K562 (cell line): ENCODE measurements at regions not wholly inside any gene's neighbourhood (a gene's known extent, or its start where the extent isn't known, plus 50 kb on each side); places are given as distances from the start of the nearest gene placed in this dataset.

ENCODE experiments used
- ATAC-seq: fragments of 200-7000 bp; cut with Tn5 transposase; 3 replicates; pipeline ENCODE4 v1.9.1; 2020; ENCODE audit warnings: moderate library complexity
- BruUV-seq: library from RNA; stranded (reverse); fragments of 400-500 nt; replicated peaks from 2 replicates; lab custom pipeline; 2021; lab: Mats Ljungman, UMichigan
- CTCF ChIA-PET: fragments of 300-600 bp; formaldehyde crosslinking; extraction: SDS; loops from one replicate; lab custom pipeline; 2021; ENCODE audit warnings: low intra/inter-chr PET ratio; lab: Yijun Ruan, JAX
- POLR2A ChIA-PET: fragments of 300-600, 350-650 bp; sonication (Branson Sonifier 250); formaldehyde crosslinking; extraction: SDS; loops from one replicate; lab custom pipeline; 2021; ENCODE audit warnings: antibody characterized with exemption, inconsistent platforms; lab: Yijun Ruan, JAX
- DNase-seq, 4 experiments: peaks; one replicate each; pipeline versions ENCODE4 v3.0.0 to v3.0.0-alpha.2; 2011 to 2018; ENCODE audit warnings: low spot score in 3 of 4, mixed read lengths in 3 of 4; ENCODE audit errors: extremely low read depth in 1 of 4
- FAIRE-seq: peaks from 2 replicates; lab custom pipeline; 2011; peaks lifted over from hg19 to GRCh38; lab: Jason Lieb, UNC
- H2AFZ ChIP-seq: 2 replicates; pipeline ENCODE4 v1.6.0; 2011; ENCODE audit warnings: low read depth, low read length, control low read depth, inconsistent platforms
- H3K27ac ChIP-seq: fragments of 200-600 bp; 3 replicates; pipeline ENCODE4 v1.8.0; 2011; ENCODE audit warnings: low read depth, mild to moderate bottlenecking, control low read depth, inconsistent platforms, low read length, moderate library complexity, mixed read lengths; ENCODE audit errors: extremely low read depth
- H3K27me3 ChIP-seq, 2 experiments: fragments of 300-600 bp in 1 of 2; 2 replicates in 1 of 2; 3 replicates in 1 of 2; pipeline versions ENCODE4 v1.6.0 to v1.8.0; 2011; ENCODE audit warnings: inconsistent platforms in 2 of 2, low read length in 2 of 2, mild to moderate bottlenecking in 1 of 2, mixed read lengths in 1 of 2, moderate library complexity in 1 of 2; ENCODE audit not compliant: control insufficient read depth in 2 of 2, insufficient read depth in 2 of 2
- H3K36me3 ChIP-seq: fragments of 300-600 bp; 3 replicates; pipeline ENCODE4 v1.8.0; 2011; ENCODE audit warnings: mild to moderate bottlenecking, low read length, inconsistent platforms; ENCODE audit not compliant: control insufficient read depth, insufficient read depth
- H3K4me1 ChIP-seq, 2 experiments: fragments of 200-600 bp in 1 of 2; replicated peaks in 1 of 2; 2 replicates in 1 of 2; 3 replicates in 1 of 2; pipeline versions ENCODE4 v1.5.1 to v1.8.0; 2011; ENCODE audit warnings: inconsistent platforms in 2 of 2, low read length in 2 of 2, mild to moderate bottlenecking in 1 of 2, mixed read lengths in 1 of 2, moderate library complexity in 1 of 2; ENCODE audit not compliant: control insufficient read depth in 2 of 2, insufficient read depth in 2 of 2
- H3K4me2 ChIP-seq: 2 replicates; pipeline ENCODE4 v1.6.1; 2011; ENCODE audit warnings: low read length, control low read depth, inconsistent platforms, mixed read lengths; ENCODE audit not compliant: insufficient read depth
- H3K4me3 ChIP-seq: fragments of 200-600 bp; sonication (generic), shearing (Covaris generic); 2 replicates; pipeline ENCODE4 v1.5.1; 2016; ENCODE audit warnings: control low read depth, inconsistent platforms
- H3K79me2 ChIP-seq: fragments of 200-600 bp; 3 replicates; pipeline ENCODE4 v1.8.0; 2011; ENCODE audit warnings: low read length, inconsistent platforms; ENCODE audit not compliant: control insufficient read depth, insufficient read depth
- H3K9ac ChIP-seq, 2 experiments: 2 replicates each; pipeline versions ENCODE4 v1.6.0 to v1.6.1; 2011; ENCODE audit warnings: low read depth in 2 of 2, low read length in 2 of 2, control low read depth in 1 of 2, inconsistent platforms in 1 of 2, mild to moderate bottlenecking in 1 of 2, mixed read lengths in 1 of 2; ENCODE audit not compliant: insufficient read depth in 1 of 2
- H3K9me1 ChIP-seq: one replicate; pipeline ENCODE4 v1.6.0; 2011; ENCODE audit warnings: inconsistent platforms, mild to moderate bottlenecking, low read length, moderate library complexity; ENCODE audit not compliant: control insufficient read depth, insufficient read depth
- H3K9me3 ChIP-seq: replicated peaks from 2 replicates; pipeline ENCODE4 v1.5.1; 2011; ENCODE audit warnings: low read depth, low read length, inconsistent platforms; ENCODE audit not compliant: control insufficient read depth, insufficient read depth
- H4K20me1 ChIP-seq: replicated peaks from 2 replicates; pipeline ENCODE4 v1.6.1; 2011; ENCODE audit warnings: low read length, inconsistent platforms, mixed read lengths; ENCODE audit not compliant: control insufficient read depth, insufficient read depth
- HDAC8 ChIP-seq: fragments of 450-650 bp; IDR thresholded peaks from 2 replicates; pipeline ENCODE4 v1.6.1; 2016; ENCODE audit warnings: mild to moderate bottlenecking, missing genetic modification characterization, moderate library complexity, missing compliant biosample characterization
- HNRNPLL ChIP-seq: fragments of 200-400 bp; formaldehyde crosslinking; IDR thresholded peaks from 2 replicates; pipeline ENCODE4 v1.6.1; 2017; ENCODE audit warnings: low read length, low read depth, mild to moderate bottlenecking; ENCODE audit not compliant: poor library complexity, severe bottlenecking
- MCM5 ChIP-seq: fragments of 450-650 bp; IDR thresholded peaks from 2 replicates; pipeline ENCODE4 v1.6.1; 2016; ENCODE audit warnings: low read depth
- NCOA2 ChIP-seq, 2 experiments: fragments of 450-650 bp; IDR thresholded peaks; 2 replicates each; pipeline ENCODE4 v1.6.1; 2018; ENCODE audit warnings: mild to moderate bottlenecking in 2 of 2, moderate library complexity in 1 of 2; ENCODE audit not compliant: partially characterized antibody in 2 of 2
- ZNF324 ChIP-seq: fragments of 250-450 bp; sonication (Bioruptor Pico); IDR thresholded peaks from 2 replicates; pipeline ENCODE4 v1.4.0; 2020; ENCODE audit warnings: mild to moderate bottlenecking
- WGBS: fragments of 100-300 bp; shearing (Covaris generic); methylation state at CpG from one replicate; pipeline ENCODE4 v1.1.6; 2016; ENCODE audit warnings: low coverage, mixed read lengths; ENCODE audit not compliant: insufficient coverage; ENCODE audit errors: missing lambda C conversion rate; 5-methylcytosine and 5-hydroxymethylcytosine counted together
- in situ Hi-C: fragments of 300-500 bp; cut with MboI; formaldehyde crosslinking; loops from 4 replicates; pipeline ENCODE4 v1.15.0; 2018; ENCODE audit warnings: inconsistent platforms, mixed read lengths
- intact Hi-C: fragments of 100-400 bp; cut with micrococcal nuclease; formaldehyde crosslinking; loops from 2 replicates; pipeline ENCODE4 v1.14.2; 2022
- TF ChIP-seq, protein P1 (sequence below), 3 experiments: IDR thresholded peaks in 2 of 3; conservative IDR thresholded peaks in 1 of 3; 2 replicates each; pipeline ENCODE4 v1.5.1; 2011 to 2012; ENCODE audit warnings: low read length in 3 of 3, mild to moderate bottlenecking in 3 of 3, control low read depth in 2 of 3, improper control_type of control experiment in 1 of 3, inconsistent platforms in 1 of 3, low read depth in 1 of 3, mixed read lengths in 1 of 3, moderate library complexity in 1 of 3; ENCODE audit not compliant: insufficient read depth in 2 of 3

DNA sequence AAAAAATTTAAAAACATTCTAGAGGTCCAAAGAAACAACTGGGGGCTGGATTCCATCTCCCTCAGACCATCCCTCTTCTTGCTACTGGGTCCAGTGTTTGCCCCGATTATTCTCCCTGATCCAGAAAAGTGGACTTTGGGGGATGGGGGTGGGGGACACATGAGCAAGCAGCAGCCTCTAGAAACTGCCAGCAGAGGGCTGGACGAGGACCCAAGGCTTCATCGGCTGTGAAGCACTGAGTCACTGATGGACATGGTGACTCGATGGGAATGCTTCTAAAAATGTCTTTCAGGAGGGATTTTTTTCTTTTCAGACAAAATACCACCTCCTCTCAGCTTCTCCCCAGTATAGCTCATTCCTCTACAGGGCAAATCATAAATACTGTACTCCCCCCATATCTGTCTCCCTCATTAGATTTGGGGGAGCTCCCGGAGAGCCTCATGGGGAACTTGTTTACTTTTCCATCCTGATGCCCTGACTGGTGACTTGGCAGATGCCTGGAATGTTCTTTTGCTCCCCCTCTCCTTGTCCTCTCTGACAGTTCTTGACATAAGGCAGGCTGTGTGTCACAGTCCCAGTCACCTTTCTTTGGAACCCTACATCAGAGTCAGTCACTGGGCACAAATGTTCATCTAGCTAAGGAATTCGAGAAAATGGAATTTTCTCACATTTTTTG, 67.2 kb upstream of the STC2 start:
- no peak overlapping the region for H3K27ac ChIP-seq
- in situ Hi-C loops (no loop called here), intact Hi-C loops (no loop called here)
- no peak for FAIRE-seq
- POLR2A ChIA-PET = interaction anchor here (0.5 to 0.7 kb wide), 2 partner anchors 10 to 514 kb away, joined by 4 read pairs; no protein-coding TSS in a partner anchor
- H3K36me3 ChIP-seq = no peaks in the 10 kb centered on the region
- TF ChIP-seq HNRNPLL = no peak
- no peak for TF ChIP-seq NCOA2 (IDR thresholded peaks at IDR 0.05; ENCODE audit: partially characterized antibody in 2 of 2)
- no peak for TF ChIP-seq HDAC8 (tag)
- TF ChIP-seq, protein P1, sequence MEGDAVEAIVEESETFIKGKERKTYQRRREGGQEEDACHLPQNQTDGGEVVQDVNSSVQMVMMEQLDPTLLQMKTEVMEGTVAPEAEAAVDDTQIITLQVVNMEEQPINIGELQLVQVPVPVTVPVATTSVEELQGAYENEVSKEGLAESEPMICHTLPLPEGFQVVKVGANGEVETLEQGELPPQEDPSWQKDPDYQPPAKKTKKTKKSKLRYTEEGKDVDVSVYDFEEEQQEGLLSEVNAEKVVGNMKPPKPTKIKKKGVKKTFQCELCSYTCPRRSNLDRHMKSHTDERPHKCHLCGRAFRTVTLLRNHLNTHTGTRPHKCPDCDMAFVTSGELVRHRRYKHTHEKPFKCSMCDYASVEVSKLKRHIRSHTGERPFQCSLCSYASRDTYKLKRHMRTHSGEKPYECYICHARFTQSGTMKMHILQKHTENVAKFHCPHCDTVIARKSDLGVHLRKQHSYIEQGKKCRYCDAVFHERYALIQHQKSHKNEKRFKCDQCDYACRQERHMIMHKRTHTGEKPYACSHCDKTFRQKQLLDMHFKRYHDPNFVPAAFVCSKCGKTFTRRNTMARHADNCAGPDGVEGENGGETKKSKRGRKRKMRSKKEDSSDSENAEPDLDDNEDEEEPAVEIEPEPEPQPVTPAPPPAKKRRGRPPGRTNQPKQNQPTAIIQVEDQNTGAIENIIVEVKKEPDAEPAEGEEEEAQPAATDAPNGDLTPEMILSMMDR (IDR thresholded peaks at IDR 0.05 in 2 of 3, conservative IDR thresholded peaks at IDR 0.05 in 1 of 3; ENCODE audit: insufficient read depth in 2 of 3, low read depth in 1 of 3, low read length in 3 of 3) = peak in 2 of 3 experiments; percentile 14 to 15; a peak in 1 of 6 replicates
- no peak for TF ChIP-seq ZNF324 (CRISPR knock-in tag)
- no peak for TF ChIP-seq MCM5
- CTCF ChIA-PET = no interaction called here
- H3K27me3 ChIP-seq = peaks cover 6 to 21% of the 10 kb centered on the region in 2 experiments
- no peak overlapping the region for H3K9ac ChIP-seq
- no peak overlapping the region for H2AFZ ChIP-seq
- peak; percentile 16 to 29 (median 20) for DNase-seq
- 0% methylated on average over 6 of the region's 6 CpGs for WGBS
- no peak overlapping the region for H3K4me3 ChIP-seq
- peak; percentile 44; the same call in 1 of the 3 replicates for ATAC-seq
- H3K79me2 ChIP-seq = no peaks in the 10 kb centered on the region
- H3K9me3 ChIP-seq = no peaks in the 10 kb centered on the region
- no peak overlapping the region for H3K4me2 ChIP-seq
- BruUV-seq = no TSS peak
- H4K20me1 ChIP-seq = no peaks in the 10 kb centered on the region
- no peaks in the 10 kb centered on the region for H3K9me1 ChIP-seq
- H3K4me1 ChIP-seq = no peaks in the 10 kb centered on the region
